Karpas-422 (cell line): ENCODE measurements at regions not wholly inside any gene's neighbourhood (a gene's known extent, or its start where the extent isn't known, plus 50 kb on each side); places are given as distances from the start of the nearest gene placed in this dataset.

Experiments
- DNase-seq: peaks from one replicate; pipeline ENCODE4 v3.0.0-alpha.2; 2015
- H2AFZ ChIP-seq: fragments of 200-600 bp; sonication (generic); 2 replicates; pipeline ENCODE4 v1.6.1; 2014; ENCODE audit warnings: antibody characterized with exemption, low read length, mixed read lengths
- H3K27ac ChIP-seq: fragments of 200-600 bp; sonication (generic); 2 replicates; pipeline ENCODE4 v1.5.1; 2014; ENCODE audit warnings: mild to moderate bottlenecking, low read length, moderate library complexity
- H3K27me3 ChIP-seq: fragments of 200-600 bp; sonication (generic); 2 replicates; pipeline ENCODE4 v1.6.1; 2014; ENCODE audit warnings: low read length, mixed read lengths
- H3K36me3 ChIP-seq: fragments of 200-600 bp; sonication (generic); 2 replicates; pipeline ENCODE4 v1.6.1; 2014; ENCODE audit warnings: low read length, mixed read lengths; ENCODE audit not compliant: insufficient read depth
- H3K4me1 ChIP-seq: fragments of 200-600 bp; sonication (generic); 2 replicates; pipeline ENCODE4 v1.6.1; 2014; ENCODE audit warnings: mild to moderate bottlenecking, low read length, mixed read lengths
- H3K4me2 ChIP-seq: fragments of 200-600 bp; sonication (generic); 2 replicates; pipeline ENCODE4 v1.6.1; 2014; ENCODE audit warnings: low read length, low read depth, mild to moderate bottlenecking; ENCODE audit not compliant: poor library complexity, severe bottlenecking
- H3K4me3 ChIP-seq: fragments of 200-600 bp; sonication (generic); 2 replicates; pipeline ENCODE4 v1.5.1; 2014; ENCODE audit warnings: mild to moderate bottlenecking, antibody characterized with exemption, low read length, mixed read lengths
- H3K79me2 ChIP-seq: fragments of 200-600 bp; sonication (generic); 2 replicates; pipeline ENCODE4 v1.6.1; 2014; ENCODE audit warnings: mild to moderate bottlenecking, low read length, mixed read lengths
- H3K9ac ChIP-seq: fragments of 200-600 bp; sonication (generic); 2 replicates; pipeline ENCODE4 v1.6.0; 2014; ENCODE audit warnings: low read length
- H3K9me2 ChIP-seq: fragments of 200-600 bp; sonication (generic), shearing (Covaris generic); replicated peaks from 2 replicates; pipeline ENCODE4 v1.6.0; 2014; ENCODE audit warnings: mild to moderate bottlenecking, low read length, moderate library complexity; ENCODE audit not compliant: insufficient read depth
- H3K9me3 ChIP-seq: fragments of 300-700, 200-600 bp; sonication (generic); 2 replicates; pipeline ENCODE4 v1.6.1; 2014; ENCODE audit warnings: low read length, mixed read lengths
- H4K20me1 ChIP-seq: fragments of 200-600 bp; sonication (generic); 2 replicates; pipeline ENCODE4 v1.6.1; 2014; ENCODE audit warnings: mild to moderate bottlenecking, antibody characterized with exemption, low read length, low read depth; ENCODE audit not compliant: insufficient read depth

DNA sequence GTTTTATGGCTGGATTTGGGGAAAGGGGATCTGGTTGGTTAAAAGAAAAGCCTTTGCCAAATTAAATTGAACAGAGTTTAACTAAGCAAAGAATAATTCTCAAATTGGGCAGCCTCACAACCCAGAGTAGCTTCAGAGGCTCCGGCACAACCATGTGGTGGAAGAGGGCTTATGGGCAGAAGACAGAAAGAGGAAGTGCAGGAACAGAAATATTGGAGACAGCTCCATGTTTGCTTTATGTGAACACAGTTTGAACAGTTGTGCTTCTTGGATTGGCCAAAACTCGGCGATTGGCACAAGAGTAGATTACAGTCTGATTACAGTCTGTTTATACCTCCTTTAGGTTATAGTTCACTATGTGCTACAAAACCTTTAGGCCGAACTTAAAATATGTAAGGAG lies 562.7 kb downstream of the TRIML1 start:
- Histone ChIP-seq H3K27me3 (no peaks in the 10 kb centered on the region), H3K4me3 (no peak overlapping the region), H3K9ac (no peak overlapping the region), H3K27ac (no peak overlapping the region), H4K20me1 (no peaks in the 10 kb centered on the region), H3K4me2 (no peak overlapping the region), H3K4me1 (no peaks in the 10 kb centered on the region), H3K36me3 (no peaks in the 10 kb centered on the region), H2AFZ (no peak overlapping the region), H3K9me3 (no peaks in the 10 kb centered on the region), H3K79me2 (no peaks in the 10 kb centered on the region), H3K9me2 (no peaks in the 10 kb centered on the region)
- no peak for DNase-seq

DNA sequence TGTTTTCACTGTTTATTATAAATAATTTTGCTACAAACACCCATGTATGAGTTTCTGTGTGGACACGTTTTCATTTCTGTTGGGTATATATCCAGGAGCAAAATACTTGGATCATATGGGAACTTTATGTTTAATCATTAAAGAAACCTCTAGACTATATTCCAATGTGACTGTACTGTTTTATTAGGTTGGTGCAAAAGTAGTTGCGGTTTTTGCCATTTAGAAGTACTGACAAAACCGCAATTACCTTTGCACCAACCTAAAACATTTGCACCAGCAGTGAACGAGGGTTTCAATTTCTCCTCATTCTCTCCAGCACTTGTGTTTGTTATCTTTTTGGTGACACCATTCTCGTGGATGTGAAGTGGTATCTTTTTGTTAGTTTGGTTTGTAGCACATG lies 565.0 kb downstream of the TRIML1 start:
- Histone ChIP-seq H3K36me3 (no peaks in the 10 kb centered on the region), H2AFZ (no peak overlapping the region), H3K4me3 (no peak overlapping the region), H4K20me1 (no peaks in the 10 kb centered on the region), H3K9me3 (no peaks in the 10 kb centered on the region), H3K9me2 (no peaks in the 10 kb centered on the region), H3K27ac (no peak overlapping the region), H3K79me2 (no peaks in the 10 kb centered on the region), H3K27me3 (no peaks in the 10 kb centered on the region), H3K9ac (no peak overlapping the region), H3K4me1 (no peaks in the 10 kb centered on the region), H3K4me2 (no peak overlapping the region)
- no peak for DNase-seq

DNA sequence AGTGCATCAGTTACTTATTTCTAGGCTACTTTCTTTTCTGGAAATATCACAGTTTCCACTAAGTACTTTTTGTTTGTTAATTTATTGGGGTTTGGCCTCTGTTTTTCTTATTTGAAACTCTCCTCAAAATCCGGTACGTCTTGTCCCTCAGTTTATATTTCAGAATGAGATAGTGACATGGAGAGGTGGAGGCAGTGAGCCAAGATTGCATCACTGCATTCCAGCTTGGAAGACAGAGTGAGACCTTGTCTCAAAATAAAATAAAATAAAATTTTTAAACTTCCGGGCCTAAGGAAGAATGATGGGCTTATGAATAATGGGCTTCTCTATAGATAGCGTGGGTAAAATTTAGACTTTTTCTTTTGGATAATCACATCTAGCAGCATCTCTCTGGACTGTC lies 567.8 kb downstream of the TRIML1 start:
- Histone ChIP-seq H3K27ac (no peak overlapping the region), H3K36me3 (no peaks in the 10 kb centered on the region), H2AFZ (no peak overlapping the region), H3K4me3 (no peak overlapping the region), H3K4me2 (no peak overlapping the region), H3K9me2 (no peaks in the 10 kb centered on the region), H3K4me1 (no peaks in the 10 kb centered on the region), H3K9ac (no peak overlapping the region), H4K20me1 (no peaks in the 10 kb centered on the region), H3K79me2 (no peaks in the 10 kb centered on the region), H3K9me3 (no peaks in the 10 kb centered on the region), H3K27me3 (no peaks in the 10 kb centered on the region)
- no peak for DNase-seq

- Histone ChIP-seq H3K4me2 (no peak overlapping the region), H3K9ac (no peak overlapping the region), H3K9me2 (no peaks in the 10 kb centered on the region), H3K4me1 (no peaks in the 10 kb centered on the region), H3K9me3 (no peaks in the 10 kb centered on the region), H3K36me3 (no peaks in the 10 kb centered on the region), H3K4me3 (no peak overlapping the region), H3K27ac (no peak overlapping the region), H3K79me2 (no peaks in the 10 kb centered on the region), H3K27me3 (no peaks in the 10 kb centered on the region), H4K20me1 (no peaks in the 10 kb centered on the region), H2AFZ (no peak overlapping the region)
- no peak for DNase-seq
Observed at GRCh38 chr4:188714501-188714900, 575.3 kb downstream of the TRIML1 start.

- no peaks in the 10 kb centered on the region for H3K79me2 ChIP-seq
- no peak overlapping the region for H3K4me2 ChIP-seq
- H3K9me3 ChIP-seq: no peaks in the 10 kb centered on the region
- no peaks in the 10 kb centered on the region for H4K20me1 ChIP-seq
- H3K9ac ChIP-seq: no peak overlapping the region
- no peak overlapping the region for H3K27ac ChIP-seq
- no peaks in the 10 kb centered on the region for H3K36me3 ChIP-seq
- H3K9me2 ChIP-seq: no peaks in the 10 kb centered on the region
- H2AFZ ChIP-seq: no peak overlapping the region
- no peak for DNase-seq
- no peaks in the 10 kb centered on the region for H3K27me3 ChIP-seq
- H3K4me1 ChIP-seq: no peaks in the 10 kb centered on the region
- H3K4me3 ChIP-seq: no peak overlapping the region
Observed at GRCh38 chr4:188714907-188715306, 575.7 kb downstream of the TRIML1 start.

DNA sequence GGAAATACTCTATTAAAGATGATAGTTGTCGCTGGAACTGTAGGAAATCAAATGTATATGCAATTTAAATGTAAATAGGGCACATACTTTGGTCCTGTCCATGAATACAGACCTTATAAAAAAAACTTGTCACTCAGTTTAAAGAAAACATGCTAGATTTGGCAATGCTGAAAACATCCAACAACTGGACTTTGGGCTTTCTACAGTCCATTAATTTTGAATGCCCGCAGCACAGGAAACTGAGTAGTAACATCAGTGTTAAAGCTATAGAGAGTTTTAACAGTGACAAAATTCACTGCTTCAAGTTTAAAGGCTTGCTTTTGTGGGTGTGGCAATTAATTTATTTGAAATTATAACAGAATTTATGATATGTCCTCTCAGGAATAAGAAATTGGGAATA lies 578.4 kb downstream of the TRIML1 start:
- Histone ChIP-seq H3K4me2 (no peak overlapping the region), H3K9me2 (no peaks in the 10 kb centered on the region), H3K79me2 (no peaks in the 10 kb centered on the region), H3K4me3 (no peak overlapping the region), H3K9ac (no peak overlapping the region), H3K36me3 (no peaks in the 10 kb centered on the region), H3K9me3 (no peaks in the 10 kb centered on the region), H4K20me1 (no peaks in the 10 kb centered on the region), H3K27ac (no peak overlapping the region), H3K27me3 (no peaks in the 10 kb centered on the region), H3K4me1 (no peaks in the 10 kb centered on the region), H2AFZ (no peak overlapping the region)
- DNase-seq: no peak

- Histone ChIP-seq H3K79me2 (no peaks in the 10 kb centered on the region), H4K20me1 (no peaks in the 10 kb centered on the region), H3K36me3 (no peaks in the 10 kb centered on the region), H3K9ac (no peak overlapping the region), H3K27ac (no peak overlapping the region), H3K4me3 (no peak overlapping the region), H3K4me2 (no peak overlapping the region), H2AFZ (no peak overlapping the region), H3K4me1 (no peaks in the 10 kb centered on the region), H3K9me3 (no peaks in the 10 kb centered on the region), H3K27me3 (no peaks in the 10 kb centered on the region), H3K9me2 (no peaks in the 10 kb centered on the region)
- no peak for DNase-seq
Observed at GRCh38 chr4:188719794-188720193, 580.6 kb downstream of the TRIML1 start.

GRCh38 chr4:188722911-188723310 lies 583.7 kb downstream of the TRIML1 start:
- Histone ChIP-seq H3K4me1 (no peaks in the 10 kb centered on the region), H3K27ac (no peak overlapping the region), H3K36me3 (no peaks in the 10 kb centered on the region), H3K27me3 (no peaks in the 10 kb centered on the region), H3K4me3 (no peak overlapping the region), H3K4me2 (no peak overlapping the region), H3K9ac (no peak overlapping the region), H2AFZ (no peak overlapping the region), H3K79me2 (no peaks in the 10 kb centered on the region), H4K20me1 (no peaks in the 10 kb centered on the region), H3K9me2 (no peaks in the 10 kb centered on the region), H3K9me3 (no peaks in the 10 kb centered on the region)
- DNase-seq: no peak

DNA sequence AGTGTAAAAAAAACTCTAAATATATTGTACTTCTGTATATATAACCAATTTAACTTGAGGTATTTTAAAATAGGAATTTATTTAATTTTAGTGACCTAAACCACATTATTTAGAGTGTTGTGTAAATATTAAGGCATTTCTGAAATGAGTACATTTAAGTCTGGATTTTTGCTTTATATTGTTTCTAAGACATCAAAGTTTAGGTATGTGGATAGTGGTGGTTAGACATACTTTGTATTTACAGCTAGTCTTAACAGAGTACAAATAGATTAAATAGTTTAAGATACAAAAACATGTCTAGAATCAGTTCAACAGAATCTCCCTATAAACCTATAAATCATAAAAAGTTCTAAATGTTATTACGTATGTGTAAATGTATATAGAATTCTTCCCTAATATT lies 588.5 kb downstream of the TRIML1 start:
- Histone ChIP-seq H3K36me3 (no peaks in the 10 kb centered on the region), H3K9me3 (no peaks in the 10 kb centered on the region), H3K27me3 (no peaks in the 10 kb centered on the region), H4K20me1 (no peaks in the 10 kb centered on the region), H3K79me2 (no peaks in the 10 kb centered on the region), H3K4me2 (no peak overlapping the region), H2AFZ (no peak overlapping the region), H3K9ac (no peak overlapping the region), H3K4me1 (no peaks in the 10 kb centered on the region), H3K9me2 (no peaks in the 10 kb centered on the region), H3K4me3 (no peak overlapping the region), H3K27ac (no peak overlapping the region)
- DNase-seq: no peak
